A172 (cell line): ENCODE measurements at regions not wholly inside any gene's neighbourhood (a gene's known extent, or its start where the extent isn't known, plus 50 kb on each side); places are given as distances from the start of the nearest gene placed in this dataset.

Source experiments
- DNase-seq: peaks from one replicate; pipeline ENCODE4 v3.0.0-alpha.2; 2015; ENCODE audit warnings: low spot score

DNA sequence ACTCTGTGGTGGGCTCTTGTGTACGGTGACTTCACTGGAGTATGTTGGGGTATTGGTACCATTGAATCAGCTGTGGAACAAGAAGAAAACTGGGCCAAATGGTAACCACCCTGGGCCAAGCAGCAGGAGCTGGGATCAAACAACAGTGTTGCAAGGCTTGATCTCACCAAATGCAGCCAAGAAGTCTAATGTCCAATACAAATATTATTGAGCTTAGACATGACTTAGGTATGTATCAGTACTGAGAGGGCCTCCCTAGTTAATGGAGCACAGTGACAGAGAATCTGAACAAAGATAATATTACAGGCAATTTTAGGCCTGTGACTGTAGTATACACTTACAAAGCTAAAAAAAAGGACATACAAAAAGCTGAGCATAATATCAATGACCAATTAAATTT is 604.8 kb downstream of the PLA2G4A start:
- DNase-seq, result no peak

DNA sequence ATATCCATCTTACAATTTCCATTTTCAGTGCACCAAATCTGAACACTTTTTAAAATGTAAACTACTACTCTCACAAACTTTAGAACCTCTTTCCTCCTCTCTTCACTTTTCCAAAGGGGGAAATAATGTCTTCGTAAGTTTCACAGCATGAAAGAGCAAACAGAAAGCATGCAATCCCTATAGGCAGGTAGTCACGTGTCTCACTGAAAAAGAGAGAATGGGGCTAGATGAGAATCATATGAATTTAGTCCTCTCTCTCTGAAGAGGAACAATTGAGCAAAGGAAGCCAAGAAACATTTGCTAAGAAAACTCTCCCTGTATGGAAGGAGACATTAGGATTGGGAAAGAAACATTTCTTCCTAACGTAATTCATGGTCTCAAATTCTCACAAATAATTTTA is 613.9 kb downstream of the PLA2G4A start:
- DNase-seq, result no peak

DNA sequence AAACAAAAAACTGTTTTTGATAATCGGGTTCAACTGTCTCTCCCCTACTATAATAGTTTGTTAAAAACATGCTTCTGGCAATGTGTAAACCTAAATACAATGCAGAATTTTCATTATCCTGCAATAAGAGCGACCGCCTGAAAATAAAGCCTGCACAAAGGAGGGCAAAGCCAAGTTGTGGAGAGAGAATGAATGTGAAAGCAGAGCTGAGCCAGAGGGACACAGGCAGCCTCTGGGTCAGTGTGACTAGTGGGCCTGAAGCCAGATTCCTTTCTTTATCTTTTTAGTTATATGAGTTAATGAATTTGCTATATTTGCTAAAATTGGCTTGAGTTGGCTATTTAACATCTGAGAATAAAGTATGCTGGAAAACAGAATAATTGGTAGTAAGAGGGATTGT is 615.2 kb downstream of the PLA2G4A start:
- DNase-seq, result no peak

DNA sequence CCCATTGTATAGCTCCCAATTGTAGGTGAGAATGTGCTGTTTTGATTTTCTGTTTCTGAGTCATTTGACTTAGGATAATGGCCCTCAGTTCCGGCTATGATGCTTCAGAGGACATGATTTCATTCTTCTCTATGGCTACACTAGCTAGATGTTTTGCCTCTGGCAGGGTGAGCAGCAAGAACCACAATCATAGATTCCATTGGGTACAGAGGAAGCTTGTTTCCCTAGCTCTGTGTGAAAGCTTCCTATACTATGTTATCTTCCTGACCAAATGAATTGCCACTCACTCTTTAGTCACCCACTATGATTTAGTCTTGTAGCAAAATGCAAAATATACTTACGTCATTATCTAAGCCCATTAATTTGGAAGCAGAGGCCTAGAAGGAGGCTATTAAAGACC is 616.3 kb downstream of the PLA2G4A start:
- peak; percentile 5 for DNase-seq

DNA sequence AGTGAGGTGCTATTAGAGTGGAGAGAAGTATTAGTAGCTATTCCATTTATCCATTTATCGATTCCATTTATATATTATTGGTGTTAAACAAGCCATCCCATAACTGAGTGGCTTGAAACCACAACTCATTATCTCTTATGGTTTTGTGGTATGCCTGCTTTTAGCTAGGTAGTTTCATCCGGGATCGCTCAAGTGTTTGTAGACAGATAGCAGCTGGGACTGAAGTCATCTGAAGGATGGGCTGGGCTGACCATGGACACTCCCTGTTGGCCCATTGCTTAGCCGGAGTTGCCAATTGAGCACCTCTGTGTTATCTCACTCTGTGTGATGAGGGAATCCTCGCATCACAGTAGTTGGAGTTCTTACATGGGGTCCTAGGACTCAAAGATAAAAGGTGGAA is 622.5 kb downstream of the PLA2G4A start:
- DNase-seq, result no peak

DNA sequence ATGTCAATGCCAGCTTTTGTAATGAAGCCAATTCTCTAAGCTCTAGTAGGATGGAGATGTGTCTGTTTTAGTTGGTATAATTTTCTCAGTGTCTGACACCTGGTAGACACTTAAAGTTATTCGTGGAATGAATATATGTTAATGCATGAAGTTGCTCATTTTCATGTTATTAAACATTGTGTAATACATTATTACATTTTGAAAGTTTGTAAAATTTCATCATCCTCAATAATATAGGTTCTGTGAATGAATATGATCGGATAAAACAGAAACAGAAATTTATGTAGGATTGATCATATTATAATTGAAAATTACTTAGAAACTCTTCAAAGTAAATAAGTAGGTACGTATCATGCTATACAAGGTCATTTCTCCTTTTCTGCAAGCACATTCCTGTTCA is 625.3 kb downstream of the PLA2G4A start:
- no peak for DNase-seq

DNA sequence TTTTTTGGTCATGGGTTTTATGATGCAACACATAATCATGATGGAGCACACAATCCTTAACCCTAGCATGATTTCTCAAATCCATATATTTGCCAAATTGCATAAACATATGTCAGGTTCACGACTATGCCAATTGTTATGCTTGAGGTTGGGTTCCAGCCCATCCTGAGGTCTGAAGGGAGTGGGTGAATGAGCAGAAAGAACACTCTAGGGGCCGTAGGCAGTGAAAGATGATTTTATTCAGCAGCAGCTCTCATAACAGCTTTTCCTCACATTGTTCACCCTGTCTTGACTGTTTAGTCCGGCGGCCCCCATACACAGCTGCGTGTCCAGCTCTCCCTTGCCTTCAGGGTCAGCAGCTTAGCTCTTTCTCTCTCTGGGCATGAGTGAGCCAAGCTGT is 627.7 kb downstream of the PLA2G4A start:
- DNase-seq, result no peak

DNA sequence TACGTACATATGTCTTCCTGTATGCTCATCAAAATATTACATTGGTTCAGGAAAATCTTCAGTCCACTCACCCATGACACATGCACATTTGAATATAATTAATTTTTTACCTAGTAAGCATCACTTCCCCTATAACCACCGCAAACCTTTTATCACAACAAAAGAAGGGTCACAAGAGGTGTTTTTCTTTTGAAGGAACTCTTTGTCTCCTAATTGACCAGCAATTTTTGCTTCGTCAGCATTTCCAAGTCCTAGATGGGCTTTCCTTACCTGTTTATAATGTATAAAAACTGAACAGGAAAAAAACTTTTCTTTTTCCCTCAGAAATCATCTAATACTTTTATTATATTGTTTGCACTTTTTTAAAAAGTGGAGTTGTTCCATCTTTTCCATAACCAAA is 631.3 kb downstream of the PLA2G4A start:
- no peak for DNase-seq

DNA sequence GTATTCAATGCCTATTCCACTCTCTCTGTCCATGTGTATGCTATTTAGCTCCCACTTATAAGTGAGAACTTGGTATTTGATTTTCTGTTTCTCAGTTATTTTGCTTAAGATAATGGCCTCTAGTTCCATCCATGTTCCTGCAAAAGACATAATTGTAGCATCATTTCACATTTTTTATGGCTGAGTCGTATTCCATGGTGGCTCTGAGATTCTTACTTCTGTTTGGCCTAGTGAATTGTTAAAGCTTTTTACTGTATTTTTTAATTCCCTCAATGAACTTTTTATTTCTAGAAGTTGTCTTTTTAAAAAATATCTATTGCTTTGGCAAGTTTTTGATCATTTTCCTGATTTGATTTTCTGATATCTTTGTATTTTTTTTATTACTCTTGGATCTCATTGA is 635.6 kb downstream of the PLA2G4A start:
- no peak for DNase-seq

DNA sequence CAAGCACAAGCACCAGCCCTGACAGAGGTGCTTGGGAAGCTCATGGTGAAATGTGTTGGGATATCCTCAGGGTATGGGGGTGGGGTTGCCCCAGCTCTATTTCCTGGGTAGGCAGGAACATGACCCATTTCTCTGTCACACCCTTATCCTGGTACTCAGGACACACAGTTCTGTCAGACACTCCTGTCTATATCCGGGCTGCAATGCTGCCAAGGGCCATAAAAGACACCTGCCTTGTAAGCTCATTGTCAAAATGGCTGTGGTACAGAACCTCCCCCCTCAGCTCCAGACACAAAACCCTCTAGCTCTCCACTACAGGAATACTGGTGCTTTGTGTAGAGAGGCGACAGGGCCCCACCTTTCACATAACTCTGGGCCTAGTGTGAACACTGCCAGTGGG is 636.7 kb downstream of the PLA2G4A start:
- DNase-seq, result no peak

DNA sequence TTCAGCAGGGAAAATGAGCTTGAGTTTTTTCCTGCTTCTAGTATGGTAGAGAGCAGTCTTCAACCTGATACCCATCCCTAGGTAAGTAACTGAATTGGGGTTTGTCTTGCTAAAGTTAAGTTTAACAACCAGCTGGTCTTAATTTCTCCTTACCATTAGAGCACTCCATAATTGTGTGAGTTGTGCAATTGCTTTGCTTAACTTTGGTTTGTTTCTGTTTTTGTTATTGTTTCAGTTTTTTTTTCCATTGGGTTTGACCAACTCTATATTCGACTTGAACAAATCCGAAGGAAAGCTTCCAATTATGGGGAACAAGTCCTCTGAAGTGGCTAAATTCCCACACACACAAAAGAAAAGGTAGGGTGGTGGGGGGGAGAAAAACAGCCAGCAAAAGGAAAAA is 641.1 kb downstream of the PLA2G4A start:
- DNase-seq, result no peak

DNA sequence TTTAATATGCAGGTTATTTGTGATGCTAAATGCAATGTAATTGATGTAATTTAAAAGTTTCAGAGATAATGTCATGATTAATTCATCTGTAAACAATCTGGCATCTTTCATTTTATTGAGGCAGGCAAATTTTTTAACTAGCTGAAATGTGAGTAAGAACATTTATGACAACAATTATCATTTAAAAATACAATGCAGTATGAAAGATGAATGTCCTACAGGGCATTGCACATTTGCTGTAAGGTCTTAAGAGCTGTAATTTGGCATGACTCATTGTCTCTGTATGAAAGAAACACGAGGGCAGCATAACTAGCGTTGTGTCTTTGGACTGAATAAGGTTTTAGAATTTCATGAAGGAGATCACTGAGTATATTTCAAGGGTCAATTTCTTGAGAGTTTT is 642.8 kb downstream of the PLA2G4A start:
- DNase-seq, result peak; percentile 63

DNA sequence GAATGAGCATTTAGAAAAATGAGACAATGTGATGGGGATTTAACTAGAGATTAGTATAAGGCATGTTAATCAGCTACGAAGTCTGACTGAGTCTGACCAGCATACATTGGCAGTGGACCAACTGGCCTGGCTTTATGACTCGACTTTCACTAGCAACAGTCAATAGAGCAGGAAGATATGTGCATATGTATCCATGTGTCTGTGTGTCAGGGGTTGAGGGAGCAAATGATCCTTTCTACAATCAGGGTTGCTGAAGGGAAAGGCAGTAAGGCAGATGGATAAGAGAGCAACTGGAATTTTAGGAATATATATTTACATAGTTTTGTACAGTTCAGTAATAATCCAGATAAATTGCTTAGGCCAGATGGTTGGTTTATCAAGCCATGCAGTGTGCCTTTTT is 645.6 kb downstream of the PLA2G4A start:
- peak; percentile 21 for DNase-seq

DNA sequence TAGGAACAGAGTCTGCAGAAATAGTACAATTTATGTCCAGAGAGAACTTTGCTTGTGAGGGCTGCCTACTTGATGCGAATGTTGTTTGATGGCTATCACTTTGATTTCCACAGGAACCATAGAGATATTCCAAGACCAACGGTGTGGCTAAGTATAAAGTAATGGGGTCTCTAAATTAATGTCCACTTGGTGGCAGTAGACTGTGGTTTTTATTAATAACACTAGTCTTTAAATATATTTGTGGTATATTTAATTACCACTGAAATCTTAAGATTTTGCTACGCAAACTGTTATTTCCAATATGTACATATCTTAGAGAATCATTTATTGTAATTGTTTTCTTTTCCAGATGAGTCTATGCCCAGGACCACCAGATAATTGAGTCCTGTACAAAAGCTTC is 647.9 kb downstream of the PLA2G4A start:
- peak; percentile 51 for DNase-seq

DNA sequence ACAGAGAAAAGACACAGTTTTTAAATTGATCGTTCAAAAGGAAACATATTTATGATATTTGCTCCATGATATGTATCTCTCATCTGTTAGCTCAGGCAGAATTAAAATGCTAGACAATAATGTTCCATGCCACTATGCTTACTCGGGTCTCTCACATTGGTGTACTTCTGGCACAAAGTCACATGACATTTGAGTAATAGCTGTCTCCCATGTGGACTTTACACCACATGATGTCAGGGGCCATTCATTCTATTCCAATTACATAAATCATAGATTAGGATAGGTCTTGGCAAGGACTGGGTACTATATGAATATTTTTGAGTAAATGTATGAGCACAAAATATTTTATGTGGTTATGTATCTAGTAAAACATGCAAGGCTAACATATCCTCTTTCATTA is 648.4 kb downstream of the PLA2G4A start:
- DNase-seq, result peak; percentile 13

DNA sequence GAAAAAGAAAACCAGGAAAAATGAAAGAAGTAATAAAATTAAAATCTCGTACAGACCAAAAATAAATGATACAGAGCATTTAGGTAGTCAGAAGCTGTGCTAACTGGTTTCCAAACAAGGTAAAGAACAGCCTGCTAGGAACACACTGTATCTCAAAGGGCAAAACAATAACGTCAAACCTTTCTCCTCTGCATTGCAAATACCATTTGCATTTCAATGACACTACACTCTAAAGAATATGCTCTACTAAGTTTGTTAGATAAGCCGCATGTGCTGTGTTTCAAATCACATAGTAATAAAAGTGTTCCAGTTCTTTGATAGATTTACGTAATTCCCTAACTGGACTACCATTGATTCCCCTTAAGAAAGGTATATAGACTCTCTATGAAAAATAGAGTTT is 648.8 kb downstream of the PLA2G4A start:
- DNase-seq, result no peak

DNA sequence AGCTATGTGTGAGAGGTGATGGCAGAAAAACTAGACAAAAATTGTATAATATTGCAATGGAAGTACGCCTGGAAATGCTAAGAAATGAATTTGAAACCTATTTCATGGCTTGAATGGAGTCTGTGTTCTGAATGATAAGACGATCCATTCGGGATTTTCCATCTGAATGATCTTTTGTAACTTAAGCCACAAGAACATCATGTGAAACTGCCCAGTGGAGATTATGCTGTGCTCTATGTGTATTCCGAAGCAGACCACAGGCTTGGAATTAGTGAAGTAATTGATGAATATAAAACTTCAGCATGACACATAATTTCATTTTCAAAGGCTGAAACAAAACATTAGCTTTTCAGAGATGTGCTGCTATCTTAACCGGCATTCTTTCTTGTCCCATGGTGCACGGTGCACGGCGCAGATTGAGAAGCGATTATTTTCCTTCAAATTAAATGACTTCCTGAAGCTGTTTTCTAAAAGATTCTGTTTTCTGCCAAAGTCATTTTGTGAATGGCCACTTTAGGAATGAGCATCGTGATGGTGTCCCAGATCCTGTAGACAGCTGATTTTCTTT is 652.9 kb downstream of the PLA2G4A start:
- no peak for DNase-seq

DNA sequence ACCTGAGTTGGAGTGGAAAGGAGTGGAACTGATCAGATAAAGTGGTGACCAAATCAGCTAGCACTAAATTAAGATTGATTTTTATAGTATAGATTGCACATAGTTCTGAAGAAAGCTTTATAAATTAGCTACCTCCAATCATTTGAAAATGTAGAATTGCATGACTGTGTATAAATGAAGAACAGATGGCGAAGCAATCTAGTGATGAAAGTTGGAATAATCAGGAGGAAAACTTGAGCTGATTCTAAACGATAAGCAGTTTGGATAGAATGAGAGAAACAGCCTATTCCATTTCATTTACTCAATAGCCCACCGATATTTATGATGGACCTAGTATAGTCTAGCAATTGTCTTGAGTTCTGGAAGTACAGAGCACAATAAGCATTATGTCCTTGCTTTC is 661.5 kb downstream of the PLA2G4A start:
- no peak for DNase-seq

DNA sequence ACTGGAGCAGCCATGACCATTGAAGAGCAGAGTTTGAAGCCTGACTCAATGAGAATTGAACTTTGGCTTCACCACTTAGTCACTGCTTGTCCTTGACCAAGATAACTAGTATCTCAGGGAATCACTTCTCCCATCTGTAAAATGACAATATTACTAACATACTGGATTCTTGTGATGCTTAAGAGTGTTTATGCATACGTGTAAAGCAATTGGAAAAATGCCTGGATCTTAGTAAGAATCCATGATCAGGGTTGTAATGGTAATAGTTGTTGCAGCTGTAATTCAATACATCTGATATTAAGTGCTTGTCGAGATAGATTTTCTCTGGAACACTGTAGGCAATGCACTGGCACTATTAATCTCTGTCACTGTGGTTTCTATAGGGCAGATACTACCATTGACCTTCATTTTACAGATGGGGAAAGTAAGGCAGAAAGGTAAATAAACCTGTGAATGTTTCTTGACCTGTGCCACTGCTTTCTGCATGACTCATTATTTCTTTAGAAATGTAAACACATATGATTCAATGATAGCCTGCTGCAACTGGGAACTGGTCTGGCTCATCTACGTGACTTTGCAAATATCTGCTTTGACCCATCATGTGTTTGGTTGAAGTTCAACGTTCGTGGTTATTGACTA is 662.5 kb downstream of the PLA2G4A start:
- DNase-seq, result peak; percentile 44

DNA sequence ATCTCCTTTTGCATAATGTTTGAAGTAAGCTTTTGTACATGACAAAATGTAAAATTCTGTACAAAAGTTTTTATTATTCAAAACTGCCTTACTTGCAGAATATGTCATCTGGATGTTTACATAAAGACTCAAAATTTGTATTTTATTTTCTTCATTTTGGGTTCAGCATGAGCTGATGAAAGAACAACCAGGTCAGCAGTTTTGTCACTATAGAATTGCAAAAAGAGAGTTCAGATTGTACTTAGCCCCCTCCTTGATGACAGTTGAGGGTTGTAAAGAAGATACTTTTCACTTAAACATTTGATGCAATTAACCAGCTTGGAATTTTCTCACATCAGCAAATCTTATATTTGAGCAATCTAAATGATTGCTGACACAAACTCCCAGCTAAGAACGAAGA is 669.3 kb downstream of the PLA2G4A start:
- DNase-seq, result no peak

DNA sequence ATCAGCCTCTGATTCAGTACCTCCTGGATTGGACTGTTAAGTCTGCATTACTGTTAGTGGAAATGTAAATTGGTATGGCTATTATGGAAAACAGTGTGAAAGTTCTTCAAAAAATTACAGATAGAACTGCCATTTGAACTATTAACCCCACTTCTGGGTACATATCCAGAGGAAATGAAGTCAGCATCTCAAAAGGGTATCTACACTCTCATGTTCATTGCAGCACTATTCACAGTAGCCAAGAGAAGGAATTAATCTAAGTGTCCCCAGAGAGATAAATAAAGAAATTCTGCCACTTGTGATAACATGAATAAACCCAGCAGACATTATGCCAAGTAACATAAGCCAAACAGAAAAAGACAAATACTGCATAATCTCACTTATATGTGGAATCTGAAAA is 676.0 kb downstream of the PLA2G4A start:
- DNase-seq, result no peak

DNA sequence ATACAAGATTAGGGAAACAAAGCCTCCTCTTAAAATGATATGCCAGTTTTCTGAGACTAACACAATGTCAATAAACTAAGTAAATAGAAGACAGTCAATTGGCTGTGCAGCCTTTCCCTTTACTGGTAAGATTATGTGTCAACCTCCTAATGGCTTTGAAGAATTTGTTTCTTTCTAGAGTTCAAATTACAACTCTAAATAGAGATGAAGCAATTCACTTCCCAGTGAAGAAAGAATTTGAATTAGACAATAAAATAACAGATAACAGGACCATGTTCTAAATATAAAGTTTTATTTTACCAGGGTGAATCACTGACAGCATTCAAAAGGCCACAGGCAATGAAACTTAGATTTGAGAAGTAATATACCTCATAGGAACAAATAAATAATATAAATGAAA is 680.3 kb downstream of the PLA2G4A start:
- DNase-seq, result peak; percentile 18

DNA sequence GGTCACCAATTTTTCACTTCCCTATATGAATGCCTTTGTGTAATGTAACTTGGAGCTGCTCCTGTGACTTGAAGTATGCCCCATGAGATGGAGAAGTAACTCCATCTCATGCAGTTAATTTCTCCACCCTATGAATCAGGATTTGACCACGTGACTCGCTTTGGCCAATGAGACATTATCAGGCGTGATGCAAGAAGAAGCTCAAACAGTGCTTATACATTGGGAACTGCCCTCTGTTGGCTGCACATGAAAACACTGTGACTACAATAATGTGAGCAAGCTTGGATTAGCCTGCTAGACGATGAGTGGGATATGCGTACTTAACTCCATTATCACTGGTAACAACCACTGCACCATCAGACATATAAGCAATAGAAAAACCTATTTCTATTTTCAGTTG is 684.4 kb downstream of the PLA2G4A start:
- peak; percentile 11 for DNase-seq

DNA sequence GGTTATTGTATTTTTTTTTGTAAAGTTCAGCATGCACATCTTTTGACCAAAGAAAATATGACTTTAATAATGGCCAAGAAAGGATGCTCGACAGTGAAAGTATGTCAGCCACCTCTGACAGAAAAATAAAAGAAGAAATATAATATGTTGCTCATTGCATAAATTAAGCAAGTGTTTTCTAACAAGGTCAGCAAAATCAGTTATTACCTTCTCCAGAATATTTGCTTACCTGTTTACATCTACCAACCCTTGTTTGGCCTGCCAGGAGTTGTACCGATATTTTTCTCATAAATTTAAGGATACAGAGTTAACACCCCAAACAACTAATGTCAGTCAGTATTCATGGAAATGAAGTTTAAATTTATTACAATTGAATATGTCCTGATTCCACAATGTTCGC is 685.4 kb downstream of the PLA2G4A start:
- no peak for DNase-seq
